ENCODE measurements at regions not wholly inside any gene's neighbourhood (a gene's known extent, or its start where the extent isn't known, plus 50 kb on each side); places are given as distances from the start of the nearest gene placed in this dataset.

DNA sequence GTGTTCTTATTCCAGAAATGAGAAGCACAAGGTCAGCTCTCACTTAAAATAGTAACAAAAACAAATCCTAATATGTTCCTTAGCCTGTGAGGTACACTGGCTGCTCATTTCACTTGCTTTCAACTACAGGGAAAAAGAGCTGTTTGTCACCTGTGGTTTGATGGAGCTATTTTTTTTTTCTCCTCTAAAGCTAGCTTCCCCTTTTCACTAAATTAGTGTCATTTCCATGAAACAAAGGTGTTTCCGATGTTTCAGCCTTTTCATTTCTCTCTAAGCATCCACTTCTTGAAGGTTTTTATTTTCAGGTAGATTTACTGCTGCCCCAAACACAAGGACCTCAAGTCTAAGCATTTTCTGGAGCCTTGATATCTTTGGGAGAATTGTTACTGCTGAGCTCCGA lies 148.6 kb downstream of the RBMX2 start:
- in situ Hi-C loops (cut with HindIII; ENCODE audit: low sequenced_read_pairs), result no loop called here
- DNase-seq (ENCODE audit: low read depth, low spot score), result no peak
- TF ChIP-seq, protein P1, sequence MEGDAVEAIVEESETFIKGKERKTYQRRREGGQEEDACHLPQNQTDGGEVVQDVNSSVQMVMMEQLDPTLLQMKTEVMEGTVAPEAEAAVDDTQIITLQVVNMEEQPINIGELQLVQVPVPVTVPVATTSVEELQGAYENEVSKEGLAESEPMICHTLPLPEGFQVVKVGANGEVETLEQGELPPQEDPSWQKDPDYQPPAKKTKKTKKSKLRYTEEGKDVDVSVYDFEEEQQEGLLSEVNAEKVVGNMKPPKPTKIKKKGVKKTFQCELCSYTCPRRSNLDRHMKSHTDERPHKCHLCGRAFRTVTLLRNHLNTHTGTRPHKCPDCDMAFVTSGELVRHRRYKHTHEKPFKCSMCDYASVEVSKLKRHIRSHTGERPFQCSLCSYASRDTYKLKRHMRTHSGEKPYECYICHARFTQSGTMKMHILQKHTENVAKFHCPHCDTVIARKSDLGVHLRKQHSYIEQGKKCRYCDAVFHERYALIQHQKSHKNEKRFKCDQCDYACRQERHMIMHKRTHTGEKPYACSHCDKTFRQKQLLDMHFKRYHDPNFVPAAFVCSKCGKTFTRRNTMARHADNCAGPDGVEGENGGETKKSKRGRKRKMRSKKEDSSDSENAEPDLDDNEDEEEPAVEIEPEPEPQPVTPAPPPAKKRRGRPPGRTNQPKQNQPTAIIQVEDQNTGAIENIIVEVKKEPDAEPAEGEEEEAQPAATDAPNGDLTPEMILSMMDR (IDR thresholded peaks at IDR 0.05; ENCODE audit: low read depth, low read length), result no peak
- H3K4me3 ChIP-seq (ENCODE audit: low read depth, low read length), result no peak overlapping the region

- no peak for DNase-seq (ENCODE audit: low read depth, low spot score)
- TF ChIP-seq, protein P1 (IDR thresholded peaks at IDR 0.05; ENCODE audit: low read depth, low read length), result no peak
- in situ Hi-C loops (cut with HindIII; ENCODE audit: low sequenced_read_pairs), result no loop called here
- H3K4me3 ChIP-seq (ENCODE audit: low read depth, low read length), result no peak overlapping the region
Observed at GRCh38 chrX:130552444-130553073, 150.8 kb downstream of the RBMX2 start.

DNA sequence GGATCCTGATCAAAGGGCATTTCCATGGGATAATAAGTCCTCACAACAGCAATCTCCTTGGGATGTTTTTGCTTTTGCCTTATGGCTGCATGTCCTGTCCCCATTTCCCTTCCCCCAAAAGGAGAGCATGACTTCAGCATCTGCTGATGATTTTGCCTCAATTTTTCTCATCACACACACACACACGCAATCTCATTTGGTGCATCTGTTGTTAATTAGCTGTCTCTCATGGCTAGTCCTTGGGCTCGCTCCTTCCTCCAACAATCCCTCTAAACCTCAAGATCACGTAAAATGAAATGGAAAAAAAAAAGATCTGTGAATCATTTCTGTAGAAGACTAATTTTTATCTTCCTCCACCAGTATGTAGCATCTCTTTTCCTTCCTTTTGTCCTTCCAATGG lies 153.6 kb downstream of the RBMX2 start:
- no peak for DNase-seq (ENCODE audit: low read depth, low spot score)

GRCh38 chrX:130555757-130556156 lies 154.0 kb downstream of the RBMX2 start:
- TF ChIP-seq, protein P1 (IDR thresholded peaks at IDR 0.05; ENCODE audit: low read depth, low read length), result no peak
- in situ Hi-C loops (cut with HindIII; ENCODE audit: low sequenced_read_pairs), result no loop called here
- DNase-seq (ENCODE audit: low read depth, low spot score), result no peak
- no peak overlapping the region for H3K4me3 ChIP-seq (ENCODE audit: low read depth, low read length)

More for the DNA sequence above, 153.6 kb downstream of the RBMX2 start:
- in situ Hi-C loops (cut with HindIII; ENCODE audit: low sequenced_read_pairs), result no loop called here
- TF ChIP-seq, protein P1 (IDR thresholded peaks at IDR 0.05; ENCODE audit: low read depth, low read length), result no peak
- no peak overlapping the region for H3K4me3 ChIP-seq (ENCODE audit: low read depth, low read length)

DNA sequence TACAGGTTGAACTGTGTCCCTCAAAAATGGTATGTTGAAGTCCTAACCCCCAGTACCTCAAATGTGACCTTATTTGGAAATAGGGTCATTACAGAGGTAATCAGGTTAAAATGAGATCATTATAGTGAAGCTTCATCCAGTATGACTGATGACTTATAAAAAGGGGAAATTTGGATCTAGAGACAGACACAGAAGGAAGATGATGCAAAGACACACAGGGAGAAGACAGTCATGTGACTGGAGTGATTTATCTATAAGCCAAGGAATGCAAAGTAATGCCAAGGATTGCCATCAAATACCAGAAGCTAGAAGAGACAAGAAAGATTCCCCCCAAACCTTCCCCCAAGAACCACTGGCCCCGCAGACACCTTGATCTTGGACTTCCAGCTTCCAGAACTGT lies 155.2 kb downstream of the RBMX2 start:
- in situ Hi-C loops (cut with HindIII; ENCODE audit: low sequenced_read_pairs), result no loop called here
- TF ChIP-seq, protein P1 (IDR thresholded peaks at IDR 0.05; ENCODE audit: low read depth, low read length), result no peak
- DNase-seq (ENCODE audit: low read depth, low spot score), result no peak

DNA sequence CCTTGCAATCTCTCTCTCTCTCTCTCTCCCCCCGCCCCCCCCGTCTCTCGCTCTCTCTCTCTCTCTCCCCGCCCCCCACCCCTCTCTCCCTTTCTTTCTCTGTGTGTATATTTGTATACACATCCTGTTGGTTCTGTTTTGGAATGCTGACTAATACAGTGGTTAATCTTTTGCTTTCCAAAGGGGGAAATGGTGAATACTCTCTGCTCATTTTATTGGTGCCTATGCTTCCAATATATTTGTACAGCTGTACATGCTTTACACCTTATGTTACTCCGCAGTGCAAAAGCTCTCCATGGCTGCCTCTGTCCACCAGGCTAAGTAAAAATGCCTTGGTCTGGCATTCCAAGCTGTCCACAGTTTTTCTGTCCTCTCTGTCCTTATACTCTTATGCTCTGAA lies 158.8 kb downstream of the RBMX2 start:
- H3K4me3 ChIP-seq (ENCODE audit: low read depth, low read length), result no peak overlapping the region
- TF ChIP-seq, protein P1 (IDR thresholded peaks at IDR 0.05; ENCODE audit: low read depth, low read length), result no peak
- DNase-seq (ENCODE audit: low read depth, low spot score), result no peak
- in situ Hi-C loops (cut with HindIII; ENCODE audit: low sequenced_read_pairs), result no loop called here

More for the DNA sequence above, 155.2 kb downstream of the RBMX2 start:
- no peak overlapping the region for H3K4me3 ChIP-seq (ENCODE audit: low read depth, low read length)

Measured in astrocyte of the spinal cord (primary cell).